Activated naive CD4-positive, alpha-beta T cell treated with anti-CD3 and anti-CD28 coated beads for 36 hours (primary cell): ENCODE measurements at regions not wholly inside any gene's neighbourhood (a gene's known extent, or its start where the extent isn't known, plus 50 kb on each side); places are given as distances from the start of the nearest gene placed in this dataset.

Experiments
- CTCF ChIA-PET: fragments of 350-600 bp; sonication (Branson Sonifier 250); formaldehyde crosslinking; loops from one replicate; lab custom pipeline; 2021; ENCODE audit warnings: antibody characterized with exemption; lab: Charles Lee
- DNase-seq: peaks from one replicate; pipeline ENCODE4 v3.0.0-alpha.2; 2020
- H3K27ac Mint-ChIP-seq: one replicate; pipeline ENCODE4 v1.8.0; 2021; ENCODE audit warnings: mild to moderate bottlenecking, mixed read lengths
- H3K27me3 Mint-ChIP-seq: one replicate; pipeline ENCODE4 v1.8.0; 2021; ENCODE audit warnings: low read depth, mixed read lengths
- H3K36me3 Mint-ChIP-seq: one replicate; pipeline ENCODE4 v1.8.0; 2021; ENCODE audit warnings: low read depth, mixed read lengths
- H3K4me1 Mint-ChIP-seq: one replicate; pipeline ENCODE4 v1.8.0; 2021; ENCODE audit warnings: low read depth, mixed read lengths
- H3K4me3 Mint-ChIP-seq: one replicate; pipeline ENCODE4 v1.8.0; 2021; ENCODE audit warnings: mild to moderate bottlenecking, moderate library complexity, mixed read lengths
- H3K9me3 Mint-ChIP-seq: one replicate; pipeline ENCODE4 v1.8.0; 2021; ENCODE audit warnings: mixed read lengths
- intact Hi-C: fragments of 100-400 bp; cut with micrococcal nuclease; formaldehyde crosslinking; loops from one replicate; pipeline ENCODE4 v1.15.1; 2023

- no peaks in the 10 kb centered on the region for H3K27me3 Mint-ChIP-seq
- no peak overlapping the region for H3K4me3 Mint-ChIP-seq
- CTCF ChIA-PET: no interaction called here
- DNase-seq: no peak
- intact Hi-C loops: no loop called here
- no peak overlapping the region for H3K27ac Mint-ChIP-seq
- H3K9me3 Mint-ChIP-seq: peaks cover 2% of the 10 kb centered on the region
- H3K4me1 Mint-ChIP-seq: no peaks in the 10 kb centered on the region
- no peaks in the 10 kb centered on the region for H3K36me3 Mint-ChIP-seq
Observed at GRCh38 chr9:13364271-13365000, 84.9 kb upstream of the MPDZ start.

GRCh38 chr9:13361076-13361475, 81.6 kb upstream of the MPDZ start:
- intact Hi-C loops: no loop called here
- Mint-ChIP-seq H3K27ac (no peak overlapping the region), H3K9me3 (no peaks in the 10 kb centered on the region), H3K4me3 (no peak overlapping the region), H3K27me3 (no peaks in the 10 kb centered on the region), H3K4me1 (no peaks in the 10 kb centered on the region), H3K36me3 (no peaks in the 10 kb centered on the region)
- CTCF ChIA-PET: no interaction called here
- DNase-seq: no peak

- H3K4me3 Mint-ChIP-seq: no peak overlapping the region
Observed at GRCh38 chr9:13360188-13360587, 80.7 kb upstream of the MPDZ start.

GRCh38 chr9:13358128-13358527, 78.6 kb upstream of the MPDZ start:
- Mint-ChIP-seq H3K27me3 (no peaks in the 10 kb centered on the region), H3K27ac (no peak overlapping the region), H3K9me3 (no peaks in the 10 kb centered on the region), H3K4me1 (no peaks in the 10 kb centered on the region), H3K36me3 (no peaks in the 10 kb centered on the region), H3K4me3 (no peak overlapping the region)
- DNase-seq: no peak
- intact Hi-C loops: loop anchor here (10.0 kb wide), 1 partner anchor 1077 kb away; no protein-coding TSS in a partner anchor
- CTCF ChIA-PET: no interaction called here

More at GRCh38 chr9:13360188-13360587, 80.7 kb upstream of the MPDZ start:
- no peak for DNase-seq
- Mint-ChIP-seq H3K36me3 (no peaks in the 10 kb centered on the region), H3K4me1 (no peaks in the 10 kb centered on the region), H3K27ac (no peak overlapping the region), H3K27me3 (no peaks in the 10 kb centered on the region), H3K9me3 (no peaks in the 10 kb centered on the region)
- intact Hi-C loops: no loop called here
- CTCF ChIA-PET: no interaction called here

GRCh38 chr9:13354733-13355132, 75.2 kb upstream of the MPDZ start:
- no peaks in the 10 kb centered on the region for H3K36me3 Mint-ChIP-seq
- CTCF ChIA-PET: no interaction called here
- no peaks in the 10 kb centered on the region for H3K4me1 Mint-ChIP-seq
- no peaks in the 10 kb centered on the region for H3K27me3 Mint-ChIP-seq
- H3K27ac Mint-ChIP-seq: no peak overlapping the region
- H3K9me3 Mint-ChIP-seq: no peaks in the 10 kb centered on the region
- intact Hi-C loops: loop anchor here (5.0 to 10.0 kb wide), 2 partner anchors 998 to 1080 kb away; no protein-coding TSS in a partner anchor
- DNase-seq: no peak
- no peak overlapping the region for H3K4me3 Mint-ChIP-seq

GRCh38 chr9:13352451-13352979, 73.0 kb upstream of the MPDZ start:
- no peaks in the 10 kb centered on the region for H3K36me3 Mint-ChIP-seq
- DNase-seq: no peak
- no peak overlapping the region for H3K4me3 Mint-ChIP-seq
- no peaks in the 10 kb centered on the region for H3K27me3 Mint-ChIP-seq
- no peaks in the 10 kb centered on the region for H3K4me1 Mint-ChIP-seq
- intact Hi-C loops: loop anchor here (5.0 to 10.0 kb wide), 2 partner anchors 1000 to 1082 kb away; no protein-coding TSS in a partner anchor
- CTCF ChIA-PET: interaction anchor here (0.8 kb wide), 1 partner anchor 30 kb away, joined by 3 read pairs; no protein-coding TSS in a partner anchor
- H3K9me3 Mint-ChIP-seq: peaks cover 3% of the 10 kb centered on the region
- H3K27ac Mint-ChIP-seq: no peak overlapping the region

- H3K27ac Mint-ChIP-seq: no peak overlapping the region
- no peaks in the 10 kb centered on the region for H3K27me3 Mint-ChIP-seq
- intact Hi-C loops: loop anchor here (5.0 to 10.0 kb wide), 2 partner anchors 1000 to 1083 kb away; no protein-coding TSS in a partner anchor
- peaks cover 3% of the 10 kb centered on the region for H3K9me3 Mint-ChIP-seq
- no peaks in the 10 kb centered on the region for H3K4me1 Mint-ChIP-seq
- CTCF ChIA-PET: interaction anchor here (0.8 kb wide), 1 partner anchor 31 kb away, joined by 3 read pairs; no protein-coding TSS in a partner anchor
- no peak overlapping the region for H3K4me3 Mint-ChIP-seq
- H3K36me3 Mint-ChIP-seq: no peaks in the 10 kb centered on the region
- no peak for DNase-seq
Observed at GRCh38 chr9:13351778-13352386, 72.4 kb upstream of the MPDZ start.

- Mint-ChIP-seq H3K27ac (no peak overlapping the region), H3K27me3 (no peaks in the 10 kb centered on the region), H3K4me1 (no peaks in the 10 kb centered on the region), H3K9me3 (peaks cover 1% of the 10 kb centered on the region), H3K4me3 (no peak overlapping the region), H3K36me3 (no peaks in the 10 kb centered on the region)
- CTCF ChIA-PET: no interaction called here
- no peak for DNase-seq
- intact Hi-C loops: no loop called here
Observed at GRCh38 chr9:13332571-13332970, 53.1 kb upstream of the MPDZ start.

- Mint-ChIP-seq H3K9me3 (peaks cover 4% of the 10 kb centered on the region), H3K27me3 (no peaks in the 10 kb centered on the region), H3K4me1 (no peaks in the 10 kb centered on the region), H3K4me3 (no peak overlapping the region), H3K27ac (no peak overlapping the region), H3K36me3 (no peaks in the 10 kb centered on the region)
- DNase-seq: no peak
- intact Hi-C loops: no loop called here
- CTCF ChIA-PET: no interaction called here
Observed at GRCh38 chr9:13331320-13331719, 51.8 kb upstream of the MPDZ start.

- no peaks in the 10 kb centered on the region for H3K36me3 Mint-ChIP-seq
- peaks cover 4% of the 10 kb centered on the region for H3K9me3 Mint-ChIP-seq
- intact Hi-C loops: no loop called here
- DNase-seq: no peak
- no peak overlapping the region for H3K27ac Mint-ChIP-seq
- H3K4me3 Mint-ChIP-seq: no peak overlapping the region
- H3K4me1 Mint-ChIP-seq: no peaks in the 10 kb centered on the region
- CTCF ChIA-PET: no interaction called here
- H3K27me3 Mint-ChIP-seq: no peaks in the 10 kb centered on the region
Observed at GRCh38 chr9:13330396-13331004, 51.0 kb upstream of the MPDZ start.
